HG03103 (cell line): ENCODE measurements at regions not wholly inside any gene's neighbourhood (a gene's known extent, or its start where the extent isn't known, plus 50 kb on each side); places are given as distances from the start of the nearest gene placed in this dataset.

Experiments used
- ATAC-seq: cut with Tn5 transposase; IDR thresholded peaks from one replicate; pipeline ENCODE4 v1.9.1; 2021; ENCODE audit warnings: low read depth; ENCODE audit not compliant: unreplicated experiment

GRCh38 chr5:51027271-51027670 is 356.0 kb upstream of the ISL1 start:
- ATAC-seq, result no peak

- ATAC-seq, result no peak
These were observed 354.9 kb upstream of the ISL1 start for GRCh38 chr5:51028394-51028793.

GRCh38 chr5:51033215-51033614 is 350.0 kb upstream of the ISL1 start:
- ATAC-seq, result no peak

- ATAC-seq, result no peak
These were observed 348.9 kb upstream of the ISL1 start for GRCh38 chr5:51034222-51034901.

- no peak for ATAC-seq
These were observed 343.6 kb upstream of the ISL1 start for GRCh38 chr5:51039424-51040329.

GRCh38 chr5:51043745-51044144 is 339.5 kb upstream of the ISL1 start:
- ATAC-seq, result no peak

- no peak for ATAC-seq
These were observed 335.9 kb upstream of the ISL1 start for GRCh38 chr5:51047369-51047768.

- no peak for ATAC-seq
These were observed 329.9 kb upstream of the ISL1 start for GRCh38 chr5:51053361-51053760.

- no peak for ATAC-seq
These were observed 322.3 kb upstream of the ISL1 start for GRCh38 chr5:51060953-51061352.

- no peak for ATAC-seq
These were observed 310.3 kb upstream of the ISL1 start for GRCh38 chr5:51072937-51073336.

GRCh38 chr5:51082741-51083140 is 300.5 kb upstream of the ISL1 start:
- ATAC-seq, result no peak

- no peak for ATAC-seq
These were observed 291.4 kb upstream of the ISL1 start for GRCh38 chr5:51091816-51092215.

- no peak for ATAC-seq
These were observed 287.8 kb upstream of the ISL1 start for GRCh38 chr5:51095486-51095885.

- ATAC-seq, result no peak
These were observed 286.4 kb upstream of the ISL1 start for GRCh38 chr5:51096859-51097258.

GRCh38 chr5:51099173-51099853 is 283.9 kb upstream of the ISL1 start:
- ATAC-seq, result no peak

- ATAC-seq, result no peak
These were observed 278.7 kb upstream of the ISL1 start for GRCh38 chr5:51104556-51104955.

GRCh38 chr5:51109786-51110410 is 273.4 kb upstream of the ISL1 start:
- ATAC-seq, result no peak

GRCh38 chr5:51131266-51131665 is 252.0 kb upstream of the ISL1 start:
- ATAC-seq, result no peak

- ATAC-seq, result no peak
These were observed 245.1 kb upstream of the ISL1 start for GRCh38 chr5:51138164-51138563.

- no peak for ATAC-seq
These were observed 234.8 kb upstream of the ISL1 start for GRCh38 chr5:51148437-51148836.

- no peak for ATAC-seq
These were observed 227.0 kb upstream of the ISL1 start for GRCh38 chr5:51156222-51156621.
